ENCODE measurements at regions not wholly inside any gene's neighbourhood (a gene's known extent, or its start where the extent isn't known, plus 50 kb on each side); places are given as distances from the start of the nearest gene placed in this dataset.

GRCh38 chr22:48795664-48796063 lies 1032.0 kb downstream of the BRD1 start:
- no peak for TF ChIP-seq CTCF (IDR thresholded peaks at IDR 0.05; ENCODE audit: low read depth, low read length, missing control alignments)
- in situ Hi-C loops (cut with HindIII; ENCODE audit: low sequenced_read_pairs), result no loop called here
- DNase-seq (ENCODE audit: low read depth), result no peak
- H3K4me3 ChIP-seq (ENCODE audit: low read depth, low read length), result no peak overlapping the region

DNA sequence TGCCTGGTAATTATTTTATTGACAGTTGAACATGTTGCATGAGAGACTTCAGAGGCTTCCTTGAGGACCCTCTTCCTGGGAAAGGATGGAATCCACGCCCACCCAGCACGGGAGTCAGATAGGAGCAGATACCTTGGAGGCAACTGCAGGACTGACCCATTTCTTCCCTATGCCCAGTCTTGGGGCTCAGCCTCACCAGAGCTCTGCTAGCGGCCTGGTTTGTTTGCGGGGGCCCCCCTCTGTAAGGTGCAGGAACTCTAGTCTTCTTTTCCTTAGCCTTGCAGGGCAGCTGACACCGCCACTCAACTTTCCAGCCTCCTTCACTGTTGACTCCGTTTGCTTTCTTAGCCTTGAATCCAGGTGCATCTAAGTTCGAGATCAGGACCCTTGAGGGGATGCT lies 1032.8 kb downstream of the BRD1 start:
- in situ Hi-C loops (cut with HindIII; ENCODE audit: low sequenced_read_pairs), result no loop called here
- no peak overlapping the region for H3K4me3 ChIP-seq (ENCODE audit: low read depth, low read length)
- DNase-seq (ENCODE audit: low read depth), result no peak
- TF ChIP-seq CTCF (IDR thresholded peaks at IDR 0.05; ENCODE audit: low read depth, low read length, missing control alignments), result no peak

GRCh38 chr22:48793949-48794348 lies 1033.7 kb downstream of the BRD1 start:
- no peak overlapping the region for H3K4me3 ChIP-seq (ENCODE audit: low read depth, low read length)
- no peak for TF ChIP-seq CTCF (IDR thresholded peaks at IDR 0.05; ENCODE audit: low read depth, low read length, missing control alignments)
- no peak for DNase-seq (ENCODE audit: low read depth)
- in situ Hi-C loops (cut with HindIII; ENCODE audit: low sequenced_read_pairs), result no loop called here

DNA sequence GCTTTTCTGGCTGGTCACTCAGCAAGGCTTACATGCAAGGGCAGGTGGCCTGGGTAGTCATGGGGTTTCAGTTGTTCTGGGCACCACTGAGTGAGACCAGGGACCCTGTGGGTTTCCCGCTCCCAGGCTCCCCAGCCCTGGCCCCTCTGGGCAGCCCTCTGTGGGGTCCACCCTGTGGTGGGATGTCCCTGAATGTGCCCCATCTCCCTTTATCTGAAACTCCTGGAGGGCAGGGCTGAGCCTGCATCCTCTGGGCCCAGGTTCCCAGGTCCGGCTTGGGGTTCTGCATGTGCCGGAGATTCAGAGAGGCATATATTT lies 1041.0 kb downstream of the BRD1 start:
- DNase-seq (ENCODE audit: low read depth), result no peak
- in situ Hi-C loops (cut with HindIII; ENCODE audit: low sequenced_read_pairs), result no loop called here
- TF ChIP-seq CTCF (IDR thresholded peaks at IDR 0.05; ENCODE audit: low read depth, low read length, missing control alignments), result no peak
- no peak overlapping the region for H3K4me3 ChIP-seq (ENCODE audit: low read depth, low read length)

GRCh38 chr22:48785792-48786678 lies 1041.6 kb downstream of the BRD1 start:
- in situ Hi-C loops (cut with HindIII; ENCODE audit: low sequenced_read_pairs), result no loop called here
- TF ChIP-seq CTCF (IDR thresholded peaks at IDR 0.05; ENCODE audit: low read depth, low read length, missing control alignments), result no peak
- no peak for DNase-seq (ENCODE audit: low read depth)
- no peak overlapping the region for H3K4me3 ChIP-seq (ENCODE audit: low read depth, low read length)

- TF ChIP-seq CTCF (IDR thresholded peaks at IDR 0.05; ENCODE audit: low read depth, low read length, missing control alignments), result no peak
- in situ Hi-C loops (cut with HindIII; ENCODE audit: low sequenced_read_pairs), result no loop called here
- no peak for DNase-seq (ENCODE audit: low read depth)
- H3K4me3 ChIP-seq (ENCODE audit: low read depth, low read length), result no peak overlapping the region
Observed at GRCh38 chr22:48784701-48785503, 1042.8 kb downstream of the BRD1 start.
